Nephron (organoid): ENCODE measurements at regions not wholly inside any gene's neighbourhood (a gene's known extent, or its start where the extent isn't known, plus 50 kb on each side); places are given as distances from the start of the nearest gene placed in this dataset.

Experiments used
- H3K27ac Mint-ChIP-seq, 3 experiments: 2 replicates each; pipeline ENCODE4 v1.8.0; 2020; ENCODE audit warnings: mixed read lengths in 3 of 3, mild to moderate bottlenecking in 2 of 3, moderate library complexity in 1 of 3
- H3K27me3 Mint-ChIP-seq: 2 replicates; pipeline ENCODE4 v1.8.0; 2021; ENCODE audit warnings: low read depth, mild to moderate bottlenecking, moderate library complexity, mixed read lengths
- H3K36me3 Mint-ChIP-seq: 2 replicates; pipeline ENCODE4 v1.8.0; 2020; ENCODE audit warnings: low read depth, mixed read lengths
- H3K4me1 Mint-ChIP-seq: 2 replicates; pipeline ENCODE4 v1.8.0; 2020; ENCODE audit warnings: mixed read lengths
- H3K4me3 Mint-ChIP-seq, 3 experiments: 2 replicates each; pipeline ENCODE4 v1.8.0; 2020; ENCODE audit warnings: mild to moderate bottlenecking in 3 of 3, mixed read lengths in 3 of 3, moderate library complexity in 2 of 3
- H3K9me3 Mint-ChIP-seq: 2 replicates; pipeline ENCODE4 v1.8.0; 2020; ENCODE audit warnings: mixed read lengths
- CTCF ChIP-seq, 3 experiments: fragments of 200-600 bp; sonication (generic); IDR thresholded peaks; one replicate each; pipeline ENCODE4 v1.5.0; 2021; ENCODE audit warnings: antibody characterized with exemption in 3 of 3; ENCODE audit not compliant: unreplicated experiment in 3 of 3

- Mint-ChIP-seq H3K36me3 (no peaks in the 10 kb centered on the region), H3K4me1 (peaks cover 18% of the 10 kb centered on the region), H3K4me3 (peak overlapping the region; percentile 82 to 93 (median 89)), H3K27ac (peak overlapping the region; percentile 75 to 84 (median 80)), H3K27me3 (peaks cover 30% of the 10 kb centered on the region), H3K9me3 (no peaks in the 10 kb centered on the region)
- no peak for TF ChIP-seq CTCF (IDR thresholded peaks at IDR 0.05; ENCODE audit: unreplicated experiment in 3 of 3)
Measured at GRCh38 chr4:71188951-71189350, 149.9 kb upstream of the SLC4A4 start.

GRCh38 chr4:71189471-71189870, 149.3 kb upstream of the SLC4A4 start:
- Mint-ChIP-seq H3K4me3 (peak overlapping the region; percentile 37 to 61 (median 58)), H3K36me3 (no peaks in the 10 kb centered on the region), H3K27me3 (peaks cover 24% of the 10 kb centered on the region), H3K27ac (peak overlapping the region; percentile 14 to 80 (median 65)), H3K4me1 (peaks cover 18% of the 10 kb centered on the region), H3K9me3 (no peaks in the 10 kb centered on the region)
- TF ChIP-seq CTCF (IDR thresholded peaks at IDR 0.05; ENCODE audit: unreplicated experiment in 3 of 3), result no peak

- no peaks in the 10 kb centered on the region for H3K9me3 Mint-ChIP-seq
- no peak overlapping the region for H3K4me3 Mint-ChIP-seq
- H3K27me3 Mint-ChIP-seq, result peaks cover 3% of the 10 kb centered on the region
- no peaks in the 10 kb centered on the region for H3K36me3 Mint-ChIP-seq
- no peak for TF ChIP-seq CTCF (IDR thresholded peaks at IDR 0.05; ENCODE audit: unreplicated experiment in 3 of 3)
- H3K4me1 Mint-ChIP-seq, result peaks cover 10% of the 10 kb centered on the region
- no peak overlapping the region for H3K27ac Mint-ChIP-seq
Measured at GRCh38 chr4:71194454-71194853, 144.4 kb upstream of the SLC4A4 start.

- Mint-ChIP-seq H3K27me3 (no peaks in the 10 kb centered on the region), H3K4me1 (peaks cover 13% of the 10 kb centered on the region), H3K27ac (peak overlapping the region in 1 of 3 experiments; percentile 24), H3K9me3 (no peaks in the 10 kb centered on the region), H3K36me3 (no peaks in the 10 kb centered on the region), H3K4me3 (no peak overlapping the region)
- TF ChIP-seq CTCF (IDR thresholded peaks at IDR 0.05; ENCODE audit: unreplicated experiment in 3 of 3), result no peak
Measured at GRCh38 chr4:71195924-71196323, 142.9 kb upstream of the SLC4A4 start.

- H3K4me1 Mint-ChIP-seq, result peaks cover 26% of the 10 kb centered on the region
- no peaks in the 10 kb centered on the region for H3K27me3 Mint-ChIP-seq
- no peak overlapping the region for H3K4me3 Mint-ChIP-seq
- no peaks in the 10 kb centered on the region for H3K9me3 Mint-ChIP-seq
- H3K27ac Mint-ChIP-seq, result no peak overlapping the region
- no peaks in the 10 kb centered on the region for H3K36me3 Mint-ChIP-seq
- no peak for TF ChIP-seq CTCF (IDR thresholded peaks at IDR 0.05; ENCODE audit: unreplicated experiment in 3 of 3)
Measured at GRCh38 chr4:71198958-71199357, 139.9 kb upstream of the SLC4A4 start.

GRCh38 chr4:71201057-71201456, 137.8 kb upstream of the SLC4A4 start:
- no peak for TF ChIP-seq CTCF (IDR thresholded peaks at IDR 0.05; ENCODE audit: unreplicated experiment in 3 of 3)
- Mint-ChIP-seq H3K27me3 (no peaks in the 10 kb centered on the region), H3K36me3 (no peaks in the 10 kb centered on the region), H3K27ac (no peak overlapping the region), H3K4me1 (peaks cover 22% of the 10 kb centered on the region), H3K9me3 (no peaks in the 10 kb centered on the region), H3K4me3 (no peak overlapping the region)
